ENCODE measurements at regions not wholly inside any gene's neighbourhood (a gene's known extent, or its start where the extent isn't known, plus 50 kb on each side); places are given as distances from the start of the nearest gene placed in this dataset.

- DNase-seq (peak in 1 of 2 donors; percentile 76), ATAC-seq (ENCODE audit: low FRiP score in 2 of 2) (peak; percentile 17 to 48)
- 10 to 11% methylated on average over 5 to 8 of the region's 8 CpGs for WGBS, 2 donors
- Histone ChIP-seq H3K27ac (peak overlapping the region in 2 of 4 donors; percentile 16 to 46), H3K4me1 (peaks cover 9 to 22% (median 16%) of the 10 kb centered on the region in 4 donors), H3K36me3 (no peaks in the 10 kb centered on the region), H3K4me3 (peak overlapping the region in 1 of 4 donors; percentile 8), H3K27me3 (no peaks in the 10 kb centered on the region), H3K9me3 (no peaks in the 10 kb centered on the region)
- no peak for TF ChIP-seq POLR2A (IDR thresholded peaks at IDR 0.05)
- no peak for TF ChIP-seq EP300 (IDR thresholded peaks at IDR 0.05)
Measured at GRCh38 chr5:171600741-171601265, 181.4 kb downstream of the FGF18 start.

- Histone ChIP-seq H3K4me3 (peak overlapping the region in 1 of 4 donors; percentile 8), H3K36me3 (no peaks in the 10 kb centered on the region), H3K9me3 (no peaks in the 10 kb centered on the region), H3K4me1 (peaks cover 8 to 16% (median 11%) of the 10 kb centered on the region in 4 donors), H3K27me3 (no peaks in the 10 kb centered on the region), H3K27ac (peak overlapping the region in 2 of 4 donors; percentile 16 to 46)
- DNase-seq (peak in 1 of 2 donors; percentile 62), ATAC-seq (ENCODE audit: low FRiP score in 2 of 2) (peak in 1 of 2 donors; percentile 17)
- TF ChIP-seq EP300 (IDR thresholded peaks at IDR 0.05) (no peak), POLR2A (IDR thresholded peaks at IDR 0.05) (no peak)
- WGBS, 2 donors, result 41 to 45% methylated on average over 9 of the region's 9 CpGs
Measured at GRCh38 chr5:171601266-171601881, 181.9 kb downstream of the FGF18 start.

DNA sequence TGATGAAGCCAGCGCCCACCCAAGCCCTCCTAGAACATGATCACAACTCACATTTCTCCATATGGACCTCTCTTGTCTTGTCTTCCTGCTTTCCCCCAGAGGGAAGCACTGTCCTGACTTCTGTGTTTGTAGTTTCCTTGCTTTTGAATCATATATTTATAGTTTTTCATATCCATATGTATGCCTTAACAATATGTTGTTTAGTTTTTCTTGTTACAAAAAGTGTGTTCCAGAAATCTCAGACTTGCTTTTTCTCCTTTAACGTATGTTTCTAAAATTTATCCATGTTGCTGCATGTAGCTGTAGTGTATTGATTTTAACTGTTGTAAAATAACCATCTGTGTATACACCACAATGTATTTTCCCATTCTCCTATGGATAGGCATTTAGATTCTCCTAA lies 182.0 kb upstream of the SMIM23 start:
- H3K4me1 ChIP-seq, result peaks cover 8 to 14% (median 10%) of the 10 kb centered on the region in 4 donors
- H3K27me3 ChIP-seq, result no peaks in the 10 kb centered on the region
- H3K9me3 ChIP-seq, result no peaks in the 10 kb centered on the region
- no peak overlapping the region for H3K4me3 ChIP-seq
- ATAC-seq (ENCODE audit: low FRiP score in 2 of 2), result no peak
- no peak for TF ChIP-seq POLR2AphosphoS5 (IDR thresholded peaks at IDR 0.05)
- TF ChIP-seq EP300 (IDR thresholded peaks at IDR 0.05), result no peak
- TF ChIP-seq CTCF (IDR thresholded peaks at IDR 0.05), result no peak
- no peak for TF ChIP-seq POLR2A (IDR thresholded peaks at IDR 0.05)
- no peak for DNase-seq
- H3K36me3 ChIP-seq, result no peaks in the 10 kb centered on the region
- no peak overlapping the region for H3K27ac ChIP-seq
- WGBS, 2 donors, result 93 to 96% methylated on average over 2 of the region's 2 CpGs

DNA sequence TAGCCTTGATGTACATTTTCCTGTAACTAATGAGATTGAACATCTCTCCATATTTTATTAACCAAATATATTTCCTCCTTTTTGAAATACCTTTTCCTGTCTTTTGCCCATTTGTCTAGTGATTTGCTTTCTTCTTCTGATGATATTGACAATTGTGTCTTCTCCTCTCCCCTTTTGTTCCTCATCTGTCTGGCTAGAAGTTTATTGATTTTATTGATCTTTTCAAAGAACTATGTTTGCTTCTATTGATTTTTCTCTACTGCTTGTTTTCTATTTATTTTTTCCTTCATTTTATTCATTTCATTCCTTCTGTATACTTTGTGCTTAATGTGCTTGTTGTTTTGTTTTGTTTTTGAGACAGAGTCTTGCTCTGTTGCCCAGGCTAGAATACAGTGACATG lies 181.4 kb upstream of the SMIM23 start:
- no peaks in the 10 kb centered on the region for H3K9me3 ChIP-seq
- ATAC-seq (ENCODE audit: low FRiP score in 2 of 2) (no peak), DNase-seq (no peak)
- peaks cover 8 to 14% (median 10%) of the 10 kb centered on the region in 4 donors for H3K4me1 ChIP-seq
- H3K36me3 ChIP-seq, result no peaks in the 10 kb centered on the region
- no peak overlapping the region for H3K4me3 ChIP-seq
- H3K27ac ChIP-seq, result no peak overlapping the region
- no peak for TF ChIP-seq POLR2A (IDR thresholded peaks at IDR 0.05)
- no peak for TF ChIP-seq CTCF (IDR thresholded peaks at IDR 0.05)
- no peak for TF ChIP-seq POLR2AphosphoS5 (IDR thresholded peaks at IDR 0.05)
- no peak for TF ChIP-seq EP300 (IDR thresholded peaks at IDR 0.05)
- no peaks in the 10 kb centered on the region for H3K27me3 ChIP-seq

DNA sequence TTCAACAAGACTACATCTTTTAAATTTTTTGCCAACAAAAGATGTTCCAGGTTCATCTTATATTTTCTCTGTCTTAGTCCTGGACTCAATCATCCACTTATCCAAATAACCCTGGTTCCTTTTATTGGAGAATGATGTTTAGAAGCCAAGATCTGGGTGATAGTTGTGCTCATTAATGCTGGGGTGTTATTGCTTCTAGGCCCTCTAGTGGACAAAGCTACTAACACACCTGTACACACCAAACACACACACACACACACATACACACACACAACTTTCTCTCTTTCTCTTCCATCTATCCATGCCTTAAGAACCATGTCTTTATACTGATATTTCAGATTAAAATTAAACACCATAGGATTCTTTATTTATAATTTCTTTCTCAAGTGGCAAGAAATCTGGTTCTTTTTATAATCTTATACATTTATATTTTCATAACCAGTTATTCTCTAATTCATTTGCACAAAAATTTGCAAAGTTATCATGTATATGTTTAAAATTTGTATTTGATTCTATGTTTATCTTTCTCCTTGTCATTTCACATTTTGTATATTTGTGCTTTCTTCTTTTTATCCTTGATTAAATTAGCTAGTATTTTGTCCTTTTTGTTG lies 179.1 kb upstream of the SMIM23 start:
- H3K27ac ChIP-seq, result no peak overlapping the region
- no peak for ATAC-seq (ENCODE audit: low FRiP score in 2 of 2)
- no peak for TF ChIP-seq POLR2A (IDR thresholded peaks at IDR 0.05)
- TF ChIP-seq EP300 (IDR thresholded peaks at IDR 0.05), result no peak
- TF ChIP-seq CTCF (IDR thresholded peaks at IDR 0.05), result peak in 2 of 6 experiments; percentile 7 to 17
- TF ChIP-seq POLR2AphosphoS5 (IDR thresholded peaks at IDR 0.05), result no peak
- H3K4me1 ChIP-seq, result peaks cover 0 to 2% (median 0%) of the 10 kb centered on the region in 4 donors
- no peaks in the 10 kb centered on the region for H3K9me3 ChIP-seq
- no peaks in the 10 kb centered on the region for H3K36me3 ChIP-seq
- no peak overlapping the region for H3K4me3 ChIP-seq
- no peak for DNase-seq
- H3K27me3 ChIP-seq, result no peaks in the 10 kb centered on the region
